K562 (cell line): ENCODE measurements at regions not wholly inside any gene's neighbourhood (a gene's known extent, or its start where the extent isn't known, plus 50 kb on each side); places are given as distances from the start of the nearest gene placed in this dataset.

Experiments
- E2F4 ChIP-seq: sonication (generic); formaldehyde crosslinking; IDR thresholded peaks from 2 replicates; pipeline ENCODE4 v1.8.0; 2022; ENCODE audit warnings: mild to moderate bottlenecking, low read depth, missing genetic modification reagents
- PYGO2 ChIP-seq: fragments of 450-650 bp; IDR thresholded peaks from 2 replicates; pipeline ENCODE4 v1.6.1; 2016; ENCODE audit warnings: mild to moderate bottlenecking, missing genetic modification characterization, moderate library complexity, missing compliant biosample characterization
- STAG1 ChIP-seq: sonication (generic); formaldehyde crosslinking; IDR thresholded peaks from 2 replicates; pipeline ENCODE4 v1.5.0; 2020; ENCODE audit warnings: missing genetic modification reagents, borderline replicate concordance
- THRB ChIP-seq: fragments of 450-650 bp; formaldehyde crosslinking; conservative IDR thresholded peaks from 2 replicates; pipeline ENCODE4 v1.4.0; 2022; ENCODE audit warnings: mild to moderate bottlenecking, missing genetic modification characterization
- ZFPM2 ChIP-seq: fragments of 250-450 bp; sonication (Bioruptor Pico); IDR thresholded peaks from 2 replicates; pipeline ENCODE4 v1.5.1; 2022; ENCODE audit warnings: mild to moderate bottlenecking
- ZNF407 ChIP-seq: fragments of 450-650 bp; IDR thresholded peaks from 2 replicates; pipeline ENCODE4 v1.6.1; 2016; ENCODE audit warnings: low read depth
- ZNF778 ChIP-seq: fragments of 450-650 bp; formaldehyde crosslinking; IDR thresholded peaks from 2 replicates; pipeline ENCODE4 v1.4.0; 2020; ENCODE audit warnings: mild to moderate bottlenecking, moderate library complexity

- TF ChIP-seq ZNF407 (no peak), E2F4 (CRISPR knock-in tag) (no peak), PYGO2 (no peak), STAG1 (CRISPR knock-in tag) (no peak), ZNF778 (CRISPR knock-in tag) (no peak), ZFPM2 (CRISPR knock-in tag) (no peak), THRB (CRISPR knock-in tag) (no peak)
Measured at GRCh38 chr16:74070237-74070636, 226.4 kb upstream of the PSMD7 start (continued).
